GM18951 (cell line): ENCODE measurements at regions not wholly inside any gene's neighbourhood (a gene's known extent, or its start where the extent isn't known, plus 50 kb on each side); places are given as distances from the start of the nearest gene placed in this dataset.

Experiments
- POLR2A ChIP-seq: IDR thresholded peaks from 4 replicates; pipeline ENCODE4 v1.6.1; 2011; ENCODE audit warnings: mild to moderate bottlenecking; ENCODE audit not compliant: insufficient read length, insufficient read depth; ENCODE audit errors: extremely low read depth
- in situ Hi-C: fragments of 300-500 bp; cut with MboI; formaldehyde crosslinking; loops from one replicate; pipeline ENCODE4 v1.12.0; 2022; ENCODE audit warnings: low sequenced_read_pairs, mixed read lengths, inconsistent platforms; ENCODE audit not compliant: unreplicated experiment

DNA sequence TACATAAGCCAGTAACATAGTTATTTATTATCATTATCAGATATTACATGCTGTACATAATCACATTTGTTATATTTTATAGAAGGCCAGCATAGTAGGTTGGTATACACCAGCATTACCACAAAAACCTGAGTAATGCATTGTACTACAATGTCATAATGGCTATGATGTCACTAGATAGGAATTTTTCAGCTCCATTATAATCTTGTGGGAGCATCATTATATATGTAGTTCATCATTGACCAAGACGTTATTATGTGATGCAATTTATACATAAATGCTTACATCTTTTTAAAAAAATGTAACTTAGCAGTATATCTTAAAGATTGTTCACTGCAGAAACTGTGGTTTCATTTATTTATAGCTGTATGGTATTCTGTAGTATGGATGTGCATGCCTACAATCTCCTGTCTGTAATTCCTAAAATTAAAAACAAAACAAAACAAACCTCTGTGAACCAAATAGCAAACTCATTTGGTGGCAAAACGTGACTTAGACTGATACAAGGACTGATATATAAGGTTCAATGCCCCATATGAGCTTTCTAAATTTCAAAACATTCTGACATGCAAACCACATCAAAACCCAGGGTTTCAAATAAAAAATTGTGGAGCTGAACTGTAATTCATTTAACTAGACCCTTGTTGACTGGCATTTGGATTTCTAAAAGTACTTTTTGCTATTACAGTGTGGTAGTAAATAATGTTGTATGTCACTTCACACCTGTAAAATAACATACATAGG, 250.9 kb downstream of the DLEU7 start:
- no peak for TF ChIP-seq POLR2A
- in situ Hi-C loops, result no loop called here

DNA sequence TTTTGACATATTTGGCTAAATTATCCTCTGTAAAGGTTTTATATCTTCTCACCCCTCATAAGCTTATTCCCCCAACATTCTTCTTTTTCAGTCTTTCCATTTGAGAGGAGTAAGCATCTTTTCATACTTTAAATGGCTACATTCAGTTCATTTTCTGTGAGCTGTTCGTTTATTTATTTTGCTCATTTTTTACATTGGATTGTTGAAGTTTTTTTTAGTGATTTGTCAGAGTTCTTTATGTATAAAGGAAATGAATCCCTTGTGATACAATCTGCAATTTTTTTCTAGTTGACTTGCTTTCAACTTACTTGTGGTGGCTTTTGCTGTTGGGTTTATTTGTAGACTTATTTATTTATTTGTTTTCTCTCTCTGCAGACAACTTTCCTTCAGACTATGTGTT, 250.3 kb downstream of the DLEU7 start:
- TF ChIP-seq POLR2A, result no peak
- in situ Hi-C loops, result no loop called here

DNA sequence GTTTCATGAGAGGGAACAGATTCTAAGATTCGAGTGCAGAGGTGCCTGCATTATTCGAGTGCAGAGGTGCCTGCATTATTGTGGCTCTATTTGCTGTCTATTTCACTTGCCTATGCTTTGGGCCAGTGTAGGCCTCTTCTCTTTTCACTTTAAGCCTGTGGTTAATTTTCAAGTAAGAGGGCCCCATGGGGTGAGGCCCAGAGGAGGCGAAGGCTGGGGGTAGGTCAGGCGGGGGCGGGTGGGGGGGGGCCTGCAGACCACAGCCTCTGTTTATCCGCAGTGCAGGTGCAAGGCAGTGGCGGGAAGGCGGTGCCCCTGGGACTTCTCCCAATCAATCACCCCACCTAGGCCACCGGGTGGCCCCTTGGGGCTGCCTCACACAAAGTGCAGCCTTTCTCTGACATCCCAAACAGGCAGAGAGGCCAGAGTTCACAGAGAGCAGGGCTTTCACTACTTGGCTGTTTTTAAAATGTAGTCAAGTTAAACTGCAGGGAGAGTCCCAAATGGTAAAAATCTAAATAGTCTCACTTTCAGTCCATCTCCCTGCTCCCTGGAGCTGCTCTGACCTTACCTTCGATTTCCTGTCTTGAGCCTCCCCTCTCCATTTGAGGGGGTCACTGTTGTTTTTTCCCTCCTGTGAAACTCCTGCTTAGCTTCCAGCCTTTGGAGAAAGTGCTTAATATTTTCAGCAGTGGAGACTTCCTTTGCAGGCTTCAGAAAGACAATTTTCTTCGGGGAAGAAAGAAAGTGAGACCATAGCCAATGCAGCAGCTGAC, 249.0 kb downstream of the DLEU7 start:
- TF ChIP-seq POLR2A, result no peak
- in situ Hi-C loops, result no loop called here

- in situ Hi-C loops, result no loop called here
- no peak for TF ChIP-seq POLR2A
These were observed 248.3 kb downstream of the DLEU7 start for GRCh38 chr13:50595196-50595595.

- no peak for TF ChIP-seq POLR2A
- in situ Hi-C loops, result no loop called here
These were observed 247.3 kb downstream of the DLEU7 start for GRCh38 chr13:50596156-50596555.

DNA sequence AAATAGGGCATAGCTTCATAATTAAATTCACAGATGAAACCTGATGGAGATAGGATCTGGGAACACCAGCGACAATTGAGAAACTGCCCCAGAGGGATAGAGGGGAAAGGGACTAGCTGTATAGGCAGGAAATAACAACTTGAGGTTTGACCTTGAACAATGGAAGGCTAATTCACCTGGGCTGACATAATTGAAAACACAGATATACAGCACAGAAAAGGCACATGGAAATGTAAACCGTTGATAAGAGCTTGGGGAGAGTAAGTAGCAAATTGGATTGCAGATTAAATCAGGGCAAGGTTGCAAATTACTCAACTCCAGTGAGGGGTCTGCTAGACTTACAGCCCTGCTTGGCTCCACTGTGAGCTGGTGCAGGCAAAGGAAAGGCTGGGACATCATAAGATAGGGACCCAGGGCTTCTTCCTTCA, 246.7 kb downstream of the DLEU7 start:
- no peak for TF ChIP-seq POLR2A
- in situ Hi-C loops, result no loop called here

DNA sequence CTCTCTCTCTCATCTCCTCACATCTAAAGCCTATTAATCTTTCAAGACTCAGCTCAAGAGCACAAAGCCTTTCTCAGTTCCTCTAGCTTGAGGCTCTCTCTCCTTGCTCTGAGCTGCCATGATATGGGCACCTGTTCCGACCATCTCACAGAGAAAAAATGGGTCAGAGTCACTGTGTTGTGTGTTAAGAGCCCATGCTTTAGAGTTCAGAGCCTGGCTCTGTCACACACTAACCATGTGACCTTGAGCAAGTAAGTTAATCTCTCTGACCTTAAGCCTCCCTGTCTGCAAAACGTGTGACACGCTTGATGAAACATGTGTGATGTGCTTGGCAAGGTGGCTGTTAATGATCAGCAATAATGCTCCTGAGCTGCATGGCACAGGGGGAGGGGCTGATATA, 245.2 kb downstream of the DLEU7 start:
- no peak for TF ChIP-seq POLR2A
- in situ Hi-C loops, result no loop called here

DNA sequence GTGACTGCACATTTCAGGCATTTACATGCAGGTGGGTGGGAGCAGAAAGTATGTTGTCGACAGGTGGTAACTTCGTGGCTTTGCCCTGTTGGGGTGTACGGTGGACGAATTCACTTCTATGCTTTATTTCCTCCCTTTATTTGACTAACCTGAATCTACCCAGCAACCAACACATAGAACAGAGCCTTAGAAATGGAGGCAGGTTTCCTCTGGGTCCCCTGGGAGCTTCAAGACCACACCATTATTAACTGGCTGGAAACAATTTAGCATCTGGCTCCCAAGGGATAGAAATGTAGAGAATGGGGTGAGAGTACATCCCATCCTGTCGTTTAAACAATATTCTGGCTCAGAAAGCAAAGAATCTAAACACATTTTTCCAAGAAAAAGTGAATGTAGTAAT, 244.4 kb downstream of the DLEU7 start:
- in situ Hi-C loops, result no loop called here
- TF ChIP-seq POLR2A, result no peak

DNA sequence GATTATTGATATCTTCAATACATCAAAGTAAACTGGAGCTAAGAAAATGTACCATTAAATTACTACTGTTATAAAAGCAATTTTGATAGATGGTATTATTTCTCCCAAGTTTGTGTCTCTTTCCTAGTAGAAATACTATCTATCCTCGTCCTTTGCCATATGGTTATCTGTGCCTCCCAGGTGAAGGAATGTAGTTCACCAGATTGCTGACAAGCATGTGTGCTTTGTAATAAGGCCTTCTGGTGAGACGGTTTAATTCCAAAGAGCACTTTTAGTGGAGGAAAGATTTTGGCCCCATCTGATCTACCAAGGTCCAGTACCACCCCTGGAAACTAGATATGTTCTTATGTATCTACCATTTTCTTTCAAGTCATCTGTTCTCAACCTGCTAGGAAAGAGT, 243.6 kb downstream of the DLEU7 start:
- in situ Hi-C loops, result no loop called here
- no peak for TF ChIP-seq POLR2A

- in situ Hi-C loops, result no loop called here
- no peak for TF ChIP-seq POLR2A
These were observed 235.1 kb downstream of the DLEU7 start for GRCh38 chr13:50608370-50608769.

- in situ Hi-C loops, result no loop called here
- no peak for TF ChIP-seq POLR2A
These were observed 234.5 kb downstream of the DLEU7 start for GRCh38 chr13:50609011-50609410.

- TF ChIP-seq POLR2A, result no peak
- in situ Hi-C loops, result no loop called here
These were observed 233.3 kb downstream of the DLEU7 start for GRCh38 chr13:50610238-50610637.

DNA sequence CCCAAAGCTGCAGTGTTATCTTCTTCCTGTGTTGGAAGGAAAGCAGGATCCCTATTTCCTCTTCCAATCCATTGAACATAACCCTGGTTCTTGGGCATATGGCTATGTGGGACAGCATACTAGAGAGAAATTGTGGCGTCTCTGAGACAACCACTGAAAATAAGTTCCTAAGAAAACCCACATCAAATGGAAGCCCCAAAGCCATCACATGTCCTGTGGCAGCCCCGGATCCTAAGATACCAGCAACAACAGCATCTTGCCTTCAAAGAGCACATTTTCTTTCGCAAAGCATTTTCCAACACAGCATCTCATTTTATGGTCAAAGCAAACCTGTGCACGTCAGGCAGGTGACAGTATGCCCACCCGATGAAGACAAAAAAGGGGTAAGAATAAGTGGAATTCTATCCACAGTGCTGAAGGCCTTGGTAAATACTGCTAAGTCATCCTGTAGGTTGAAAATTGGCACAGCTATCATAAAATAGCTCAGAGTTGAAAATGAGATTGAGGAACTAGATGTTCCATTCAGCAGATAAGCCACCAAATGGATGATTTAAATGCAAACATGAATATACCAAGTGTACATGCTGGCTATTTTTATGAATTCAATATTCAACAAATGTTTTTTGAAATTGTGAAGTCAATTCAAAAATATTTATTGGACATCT, 232.2 kb downstream of the DLEU7 start:
- TF ChIP-seq POLR2A, result no peak
- in situ Hi-C loops, result no loop called here
